ENCODE measurements at regions not wholly inside any gene's neighbourhood (a gene's known extent, or its start where the extent isn't known, plus 50 kb on each side); places are given as distances from the start of the nearest gene placed in this dataset.
"Not testable (repeated sequence)": the region's sequence is repeated elsewhere in the genome, so short reads cannot be mapped to it uniquely, and the experiment has no call there.

- Histone ChIP-seq H3K36me3 (no peaks in the 10 kb centered on the region), H3K27ac (no peak overlapping the region), H3K4me3 (no peak overlapping the region), H3K9me3 (no peaks in the 10 kb centered on the region), H3K27me3 (no peaks in the 10 kb centered on the region), H3K4me1 (no peaks in the 10 kb centered on the region)
- TF ChIP-seq, protein P1, sequence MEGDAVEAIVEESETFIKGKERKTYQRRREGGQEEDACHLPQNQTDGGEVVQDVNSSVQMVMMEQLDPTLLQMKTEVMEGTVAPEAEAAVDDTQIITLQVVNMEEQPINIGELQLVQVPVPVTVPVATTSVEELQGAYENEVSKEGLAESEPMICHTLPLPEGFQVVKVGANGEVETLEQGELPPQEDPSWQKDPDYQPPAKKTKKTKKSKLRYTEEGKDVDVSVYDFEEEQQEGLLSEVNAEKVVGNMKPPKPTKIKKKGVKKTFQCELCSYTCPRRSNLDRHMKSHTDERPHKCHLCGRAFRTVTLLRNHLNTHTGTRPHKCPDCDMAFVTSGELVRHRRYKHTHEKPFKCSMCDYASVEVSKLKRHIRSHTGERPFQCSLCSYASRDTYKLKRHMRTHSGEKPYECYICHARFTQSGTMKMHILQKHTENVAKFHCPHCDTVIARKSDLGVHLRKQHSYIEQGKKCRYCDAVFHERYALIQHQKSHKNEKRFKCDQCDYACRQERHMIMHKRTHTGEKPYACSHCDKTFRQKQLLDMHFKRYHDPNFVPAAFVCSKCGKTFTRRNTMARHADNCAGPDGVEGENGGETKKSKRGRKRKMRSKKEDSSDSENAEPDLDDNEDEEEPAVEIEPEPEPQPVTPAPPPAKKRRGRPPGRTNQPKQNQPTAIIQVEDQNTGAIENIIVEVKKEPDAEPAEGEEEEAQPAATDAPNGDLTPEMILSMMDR (IDR thresholded peaks at IDR 0.05): no peak
- intact Hi-C loops (cut with DNase I; ENCODE audit: low total_unique reads): no loop called here
- DNase-seq: no peak
Observed at GRCh38 chr5:43804041-43804440, 201.1 kb downstream of the NNT start.

GRCh38 chr5:43802651-43803050 is 199.7 kb downstream of the NNT start:
- Histone ChIP-seq H3K4me3 (no peak overlapping the region), H3K27me3 (no peaks in the 10 kb centered on the region), H3K4me1 (no peaks in the 10 kb centered on the region), H3K27ac (no peak overlapping the region), H3K9me3 (no peaks in the 10 kb centered on the region), H3K36me3 (no peaks in the 10 kb centered on the region)
- DNase-seq: no peak
- TF ChIP-seq, protein P1 (IDR thresholded peaks at IDR 0.05): no peak
- intact Hi-C loops (cut with DNase I; ENCODE audit: low total_unique reads): no loop called here

GRCh38 chr5:43802119-43802518 is 199.1 kb downstream of the NNT start:
- DNase-seq: no peak
- intact Hi-C loops (cut with DNase I; ENCODE audit: low total_unique reads): no loop called here

GRCh38 chr5:43798740-43799139 is 195.8 kb downstream of the NNT start:
- no peak overlapping the region for H3K27ac ChIP-seq
- DNase-seq: no peak
- intact Hi-C loops (cut with DNase I; ENCODE audit: low total_unique reads): no loop called here
- H3K9me3 ChIP-seq: no peaks in the 10 kb centered on the region
- no peaks in the 10 kb centered on the region for H3K4me1 ChIP-seq
- H3K4me3 ChIP-seq: no peak overlapping the region
- no peaks in the 10 kb centered on the region for H3K27me3 ChIP-seq
- no peaks in the 10 kb centered on the region for H3K36me3 ChIP-seq
- TF ChIP-seq, protein P1 (IDR thresholded peaks at IDR 0.05): no peak

More at GRCh38 chr5:43802119-43802518, 199.1 kb downstream of the NNT start:
- TF ChIP-seq, protein P1 (IDR thresholded peaks at IDR 0.05): no peak
- H3K36me3 ChIP-seq: no peaks in the 10 kb centered on the region
- H3K27ac ChIP-seq: no peak overlapping the region
- no peak overlapping the region for H3K4me3 ChIP-seq
- H3K4me1 ChIP-seq: no peaks in the 10 kb centered on the region
- H3K9me3 ChIP-seq: no peaks in the 10 kb centered on the region
- H3K27me3 ChIP-seq: no peaks in the 10 kb centered on the region

DNA sequence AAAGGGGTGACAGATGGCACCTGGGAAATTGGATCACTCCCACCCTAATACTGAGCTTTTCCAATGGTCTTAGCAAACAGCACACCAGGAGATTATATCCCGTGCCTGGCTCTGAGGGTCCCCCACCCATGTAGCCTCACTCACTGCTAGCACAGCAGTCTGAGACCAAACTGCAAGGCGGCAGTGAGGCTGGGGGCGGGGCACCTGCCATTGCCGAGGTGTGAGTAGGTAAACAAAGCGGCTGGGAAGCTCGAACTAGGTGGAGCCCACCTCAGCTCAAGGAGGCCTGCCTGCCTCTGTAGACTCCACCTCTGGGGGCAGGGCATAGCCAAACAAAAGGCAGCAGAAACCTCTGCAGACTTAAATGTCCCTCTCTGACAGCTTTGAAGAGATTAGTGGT is 188.9 kb downstream of the NNT start:
- H3K36me3 ChIP-seq; H3K27ac ChIP-seq; H3K4me1 ChIP-seq; H3K4me3 ChIP-seq; intact Hi-C loops (cut with DNase I; ENCODE audit: low total_unique reads); DNase-seq; H3K27me3 ChIP-seq: not testable (repeated sequence)
- H3K9me3 ChIP-seq: peaks cover 0 to 11% (median 5%) of the 10 kb centered on the region in 3 donors

DNA sequence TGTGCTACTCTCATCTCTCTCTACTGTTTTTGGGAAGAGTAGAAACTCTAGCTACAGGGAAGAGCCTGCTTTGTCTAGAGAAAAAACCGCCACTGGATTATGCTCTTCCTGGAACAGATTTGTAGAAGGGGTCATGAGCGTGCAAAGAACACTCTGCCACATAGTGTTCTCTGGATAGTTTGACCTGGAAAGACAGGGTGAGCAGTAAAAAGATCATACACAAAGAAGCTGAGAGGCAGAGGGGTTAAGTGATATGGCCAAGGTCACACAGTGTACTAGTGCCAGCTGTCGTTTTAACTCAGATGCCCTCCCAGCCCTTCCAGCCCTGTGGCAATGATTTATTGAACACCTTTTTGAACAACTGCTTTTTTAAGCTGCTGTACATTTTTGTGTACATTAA is 182.2 kb downstream of the NNT start:
- Histone ChIP-seq H3K4me1 (peaks cover 0 to 15% (median 6%) of the 10 kb centered on the region in 4 donors), H3K4me3 (no peak overlapping the region), H3K9me3 (no peaks in the 10 kb centered on the region), H3K27ac (no peak overlapping the region), H3K36me3 (no peaks in the 10 kb centered on the region), H3K27me3 (no peaks in the 10 kb centered on the region)
- no peak for DNase-seq
- intact Hi-C loops (cut with DNase I; ENCODE audit: low total_unique reads): no loop called here
- TF ChIP-seq, protein P1 (IDR thresholded peaks at IDR 0.05): no peak

Measured in tibial artery (tissue), 4 donors.